ENCODE measurements at regions not wholly inside any gene's neighbourhood (a gene's known extent, or its start where the extent isn't known, plus 50 kb on each side); places are given as distances from the start of the nearest gene placed in this dataset.
"Not testable (repeated sequence)": the region's sequence is repeated elsewhere in the genome, so short reads cannot be mapped to it uniquely, and the experiment has no call there.

DNA sequence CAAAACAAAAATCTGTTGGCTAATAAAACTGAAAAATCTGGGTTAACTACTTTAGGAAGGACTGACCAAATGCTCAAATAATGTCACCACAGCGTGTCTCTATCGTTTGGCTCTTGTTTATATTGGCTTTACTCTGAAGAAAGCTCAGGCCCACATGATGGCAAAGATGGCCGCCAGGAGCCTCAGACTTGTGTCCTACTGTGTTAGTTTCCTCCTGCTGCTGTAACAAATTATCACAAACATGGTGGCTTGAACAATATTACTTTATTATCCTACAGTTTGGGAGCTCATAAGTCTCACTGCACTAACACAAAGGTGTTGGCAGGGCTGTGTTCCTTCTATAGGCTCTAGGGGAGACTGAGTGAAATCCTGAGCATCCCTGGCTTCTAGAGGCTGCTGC, 303.0 kb downstream of the DAD1 start:
- no peak for DNase-seq

DNA sequence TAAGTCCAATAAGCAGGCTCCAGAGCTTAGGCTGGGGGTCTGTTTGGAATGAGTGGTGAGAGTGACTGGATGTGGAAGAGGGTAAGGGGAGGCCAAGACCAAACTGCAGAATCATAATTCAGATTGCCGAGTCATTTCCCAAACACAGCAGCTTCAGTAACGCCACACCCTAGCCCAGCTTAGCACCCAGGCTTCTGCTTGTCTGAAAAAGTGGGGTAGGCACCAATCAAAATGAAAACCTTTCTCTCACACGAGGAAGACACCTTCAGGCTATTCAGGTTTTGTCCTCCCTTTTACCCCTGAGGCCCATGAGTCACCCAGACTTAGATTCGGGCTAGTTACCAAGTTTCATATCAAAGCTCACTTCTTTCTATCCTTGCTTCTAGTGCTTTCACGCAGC, 306.1 kb downstream of the DAD1 start:
- no peak for DNase-seq

GRCh38 chr14:22282417-22282816, 306.6 kb downstream of the DAD1 start:
- DNase-seq, result no peak

DNA sequence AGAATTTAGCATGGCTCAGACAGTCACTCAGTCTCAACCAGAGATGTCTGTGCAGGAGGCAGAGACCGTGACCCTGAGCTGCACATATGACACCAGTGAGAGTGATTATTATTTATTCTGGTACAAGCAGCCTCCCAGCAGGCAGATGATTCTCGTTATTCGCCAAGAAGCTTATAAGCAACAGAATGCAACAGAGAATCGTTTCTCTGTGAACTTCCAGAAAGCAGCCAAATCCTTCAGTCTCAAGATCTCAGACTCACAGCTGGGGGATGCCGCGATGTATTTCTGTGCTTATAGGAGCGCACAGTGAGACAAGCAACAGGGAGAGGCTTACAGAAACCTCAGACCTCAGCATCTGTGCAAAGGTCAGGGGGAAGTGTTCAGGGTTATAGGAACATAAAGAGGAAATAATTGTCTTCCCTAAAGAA, 307.6 kb downstream of the DAD1 start:
- not testable (repeated sequence) for DNase-seq

GRCh38 chr14:22280497-22281316, 308.3 kb downstream of the DAD1 start:
- no peak for DNase-seq

- DNase-seq, result no peak
Observed at GRCh38 chr14:22276913-22277816, 311.9 kb downstream of the DAD1 start.

DNA sequence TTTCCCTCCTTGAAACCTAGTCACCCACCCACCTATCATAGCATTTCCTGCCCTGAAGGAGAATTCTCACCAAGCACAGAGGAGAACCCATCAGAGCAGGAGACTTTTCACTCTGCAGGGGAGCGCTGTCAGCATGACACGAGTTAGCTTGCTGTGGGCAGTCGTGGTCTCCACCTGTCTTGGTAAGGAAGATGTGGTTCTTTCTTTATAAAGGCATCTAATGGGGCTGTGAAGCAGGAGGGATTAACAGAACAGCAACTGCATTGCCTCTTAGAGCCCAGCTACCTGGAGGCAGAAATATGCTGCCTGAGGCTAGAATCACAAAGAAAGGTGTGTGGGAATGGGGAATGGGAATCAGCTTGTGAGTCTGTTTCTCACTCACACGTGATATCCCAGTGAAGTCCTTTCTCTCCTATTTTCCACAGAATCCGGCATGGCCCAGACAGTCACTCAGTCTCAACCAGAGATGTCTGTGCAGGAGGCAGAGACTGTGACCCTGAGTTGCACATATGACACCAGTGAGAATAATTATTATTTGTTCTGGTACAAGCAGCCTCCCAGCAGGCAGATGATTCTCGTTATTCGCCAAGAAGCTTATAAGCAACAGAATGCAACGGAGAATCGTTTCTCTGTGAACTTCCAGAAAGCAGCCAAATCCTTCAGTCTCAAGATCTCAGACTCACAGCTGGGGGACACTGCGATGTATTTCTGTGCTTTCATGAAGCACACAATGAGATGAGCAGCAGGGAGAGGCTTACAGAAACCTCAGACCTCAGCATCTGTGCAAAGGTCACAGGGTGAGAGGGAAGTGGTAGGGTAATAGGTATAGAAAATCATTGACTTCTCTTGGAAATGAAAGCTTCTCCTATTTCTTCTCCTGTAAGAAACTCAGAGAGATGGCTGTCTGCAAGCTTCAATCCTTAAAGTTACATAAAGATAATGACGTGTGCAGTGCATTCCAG, 316.9 kb downstream of the DAD1 start:
- no peak for DNase-seq

- DNase-seq, result no peak
Observed at GRCh38 chr14:22268875-22269274, 320.1 kb downstream of the DAD1 start.

DNA sequence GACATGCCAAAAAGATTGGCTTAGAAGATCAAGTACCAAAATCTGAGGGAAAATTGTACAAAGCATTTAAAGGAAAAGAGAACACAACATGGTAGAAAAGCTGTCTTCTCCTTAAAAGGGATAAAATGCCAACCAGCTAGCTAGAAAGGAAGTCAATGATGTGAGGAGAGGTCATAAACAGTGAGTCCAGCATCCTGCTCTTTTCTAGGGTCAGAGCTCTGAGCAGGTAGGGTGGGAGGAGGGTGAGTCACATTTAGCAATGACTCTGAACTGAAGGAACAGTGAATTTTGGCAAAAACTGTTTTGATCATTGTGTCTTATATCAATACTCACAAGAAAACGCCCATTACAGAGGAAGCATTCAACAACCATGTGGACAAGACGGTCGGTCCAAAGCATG, 322.3 kb downstream of the DAD1 start:
- DNase-seq, result no peak

DNA sequence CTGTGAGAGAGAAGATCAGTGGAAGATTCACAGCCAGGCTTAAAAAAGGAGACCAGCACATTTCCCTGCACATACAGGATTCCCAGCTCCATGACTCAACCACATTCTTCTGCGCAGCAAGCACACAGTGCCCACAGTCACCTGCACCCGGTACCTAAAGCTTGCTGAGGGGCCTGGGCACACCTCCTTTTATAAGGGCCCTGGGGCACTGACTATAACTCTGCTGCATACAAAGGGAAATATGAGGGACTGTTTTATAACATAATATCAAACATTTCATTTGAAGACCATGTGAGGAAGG, 322.9 kb downstream of the DAD1 start:
- no peak for DNase-seq

DNA sequence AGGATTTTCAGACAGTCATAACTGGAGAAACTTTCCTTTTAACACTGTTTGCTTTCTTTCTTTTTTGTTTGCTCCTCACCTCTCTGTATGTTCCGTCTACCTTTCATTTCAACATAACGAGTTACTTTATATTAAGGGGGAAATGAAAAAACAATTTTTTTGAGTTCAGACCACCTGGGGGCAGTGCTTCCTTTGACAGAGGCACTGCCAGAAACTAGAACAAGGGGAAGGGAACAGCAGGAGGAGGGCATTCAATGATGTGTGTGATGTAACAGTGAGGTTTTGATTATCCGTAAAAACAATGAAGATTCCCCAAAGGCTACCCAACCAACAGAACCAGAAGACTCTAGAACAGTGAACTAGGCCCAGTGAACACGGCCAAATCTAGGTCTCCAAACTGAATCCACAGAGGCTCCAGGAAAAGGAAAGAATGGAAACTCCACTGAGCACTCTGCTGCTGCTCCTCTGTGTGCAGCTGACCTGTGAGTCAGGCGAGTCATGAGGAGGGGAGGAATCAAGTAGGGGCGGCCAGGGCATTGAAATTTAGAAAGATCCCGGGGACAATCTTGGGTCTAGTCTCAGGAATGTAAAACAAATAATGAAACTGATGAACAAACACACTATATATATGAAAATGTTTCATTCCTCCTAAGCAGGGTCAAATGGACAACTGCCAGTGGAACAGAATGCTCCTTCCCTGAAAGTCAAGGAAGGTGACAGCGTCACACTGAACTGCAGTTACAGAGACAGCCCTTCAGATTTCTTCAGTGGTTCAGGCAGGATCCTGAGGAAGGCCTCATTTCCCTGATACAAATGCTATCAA, 323.5 kb downstream of the DAD1 start:
- DNase-seq, result no peak

DNA sequence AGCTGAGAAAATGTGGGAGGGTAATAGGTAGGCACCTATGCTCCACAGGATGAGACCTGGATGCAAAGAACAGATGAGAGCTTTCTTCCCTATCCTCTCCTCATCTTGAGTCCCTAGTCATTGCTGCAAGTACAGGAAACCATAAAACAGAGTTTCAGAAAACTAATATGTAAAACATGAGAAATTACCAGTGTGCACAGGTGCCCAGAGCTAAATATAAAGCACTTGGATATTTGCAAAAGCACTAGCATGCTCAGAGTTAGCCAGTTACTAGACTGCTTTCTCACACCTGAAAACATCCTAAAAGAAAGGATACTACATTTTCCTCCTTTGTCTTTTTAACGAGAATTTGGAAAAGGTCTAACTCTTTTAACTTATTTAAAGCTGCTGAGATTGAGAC, 324.3 kb downstream of the DAD1 start:
- DNase-seq, result no peak

- no peak for DNase-seq
Observed at GRCh38 chr14:22263961-22264360, 325.1 kb downstream of the DAD1 start.

DNA sequence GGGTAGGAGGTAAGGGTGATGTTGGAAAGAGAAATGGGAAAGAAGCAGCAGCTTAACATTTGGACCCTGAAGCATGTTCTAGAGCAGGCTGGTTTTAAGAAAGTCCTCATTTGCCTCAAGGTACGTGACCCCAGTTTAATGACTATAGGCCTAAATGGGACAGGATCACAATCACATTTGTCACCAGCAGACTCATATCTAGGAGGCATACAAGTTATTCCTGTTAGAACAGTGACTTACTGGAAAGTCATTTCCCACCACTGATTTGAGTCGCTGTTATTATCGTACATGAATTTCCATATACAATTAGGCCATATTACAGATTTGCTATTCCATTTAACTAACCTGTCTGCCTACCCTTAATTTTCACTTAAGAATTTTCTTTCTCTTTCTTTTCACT, 326.1 kb downstream of the DAD1 start:
- no peak for DNase-seq

GRCh38 chr14:22255017-22255950, 333.7 kb downstream of the DAD1 start:
- no peak for DNase-seq

- DNase-seq, result no peak
Observed at GRCh38 chr14:22252686-22253085, 336.3 kb downstream of the DAD1 start.

DNA sequence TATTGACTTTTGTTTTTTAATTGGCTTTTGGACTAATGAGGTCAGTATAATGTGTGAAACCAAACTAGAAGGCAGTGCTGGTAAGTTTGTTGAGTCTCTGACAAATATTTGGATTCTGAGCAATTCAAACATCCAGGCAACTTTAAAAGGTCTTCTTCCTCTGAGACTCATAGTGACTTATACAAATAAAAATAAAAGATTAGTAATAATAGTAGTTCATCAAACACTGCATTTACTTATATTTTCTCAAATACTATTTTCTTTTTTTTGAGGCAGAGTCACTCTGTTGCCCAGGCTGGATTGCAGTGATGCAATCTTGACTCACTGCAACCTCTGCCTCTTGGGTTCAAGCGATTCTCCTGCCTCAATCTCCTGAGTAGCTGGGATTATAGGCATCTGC, 337.9 kb downstream of the DAD1 start:
- DNase-seq, result no peak

DNA sequence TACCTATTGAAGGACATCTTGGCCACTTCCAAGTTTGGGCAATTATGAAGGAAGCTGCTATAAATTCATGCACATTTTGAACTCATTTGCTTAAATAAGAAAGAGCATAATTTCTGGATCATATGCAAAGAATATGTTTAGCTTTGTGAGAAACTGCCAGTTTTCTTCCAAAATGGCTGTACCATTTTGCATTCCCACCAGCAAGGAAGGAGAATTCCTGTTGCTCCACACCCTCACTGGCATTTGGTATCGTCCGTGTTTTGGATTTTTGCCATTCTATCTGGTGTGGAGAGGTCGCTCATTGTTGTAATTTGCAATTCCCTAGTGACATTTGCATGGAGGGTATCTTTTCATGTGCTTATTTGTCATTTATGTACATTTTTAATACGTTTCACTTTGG, 339.3 kb downstream of the DAD1 start:
- DNase-seq, result no peak

- DNase-seq, result no peak
Observed at GRCh38 chr14:22243971-22244581, 344.9 kb downstream of the DAD1 start.

- DNase-seq, result not testable (repeated sequence)
Observed at GRCh38 chr14:22238320-22238719, 350.7 kb downstream of the DAD1 start.

GRCh38 chr14:22233377-22233776, 355.6 kb downstream of the DAD1 start:
- no peak for DNase-seq
